ENCODE measurements at regions not wholly inside any gene's neighbourhood (a gene's known extent, or its start where the extent isn't known, plus 50 kb on each side); places are given as distances from the start of the nearest gene placed in this dataset.

DNA sequence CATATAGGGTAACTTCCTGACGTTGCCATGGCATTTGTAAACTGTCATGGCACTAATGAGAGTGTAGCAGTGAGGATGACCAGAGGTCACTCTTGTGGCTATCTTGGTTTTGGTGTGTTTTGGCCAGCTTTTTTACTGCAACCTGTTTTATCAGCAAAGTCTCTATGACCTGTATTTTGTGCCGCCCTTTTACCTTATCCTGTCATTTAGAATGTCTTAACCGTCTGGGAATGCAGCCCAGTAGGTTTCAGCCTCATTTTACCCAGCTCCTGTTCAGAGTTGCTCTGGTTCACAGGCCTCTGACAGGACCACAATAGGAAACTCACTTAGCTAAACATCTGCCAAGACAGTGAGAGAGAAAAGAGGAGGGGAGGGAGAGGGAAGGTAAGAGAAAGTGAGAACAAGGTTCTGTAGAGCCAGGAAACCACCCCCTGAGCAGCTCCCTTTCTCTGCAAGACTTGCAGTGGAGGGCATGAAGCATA lies 64.8 kb upstream of the PLEKHG3 start:
- WGBS (ENCODE audit: low lambda C conversion rate), result 47% methylated on average over 3 of the region's 3 CpGs
- POLR2A ChIA-PET, result no interaction called here

More for the DNA sequence above, 64.8 kb upstream of the PLEKHG3 start:
- Histone ChIP-seq H3K9me3 (no peaks in the 10 kb centered on the region), H3K4me2 (no peak overlapping the region), H3F3A (replicated peaks; ENCODE audit: insufficient read depth) (peaks cover 3% of the 10 kb centered on the region), H3K79me2 (ENCODE audit: insufficient read depth) (no peaks in the 10 kb centered on the region), H3K9ac (no peak overlapping the region), H4K20me1 (ENCODE audit: insufficient read depth) (no peaks in the 10 kb centered on the region), H2AFZ (ENCODE audit: low read depth) (no peak overlapping the region), H3K36me3 (replicated peaks in 1 of 2; ENCODE audit: control insufficient read depth in 1 of 2, insufficient read depth in 2 of 2, low read length in 1 of 2) (no peaks in the 10 kb centered on the region), H3K4me1 (ENCODE audit: control insufficient read depth in 1 of 2, insufficient read depth in 2 of 2, low read depth in 1 of 2, low read length in 1 of 2) (peaks cover 0 to 3% of the 10 kb centered on the region in 2 experiments; a peak in 1 of 4 replicates), H3K27me3 (ENCODE audit: insufficient read depth) (no peaks in the 10 kb centered on the region), H3K9me2 (no peaks in the 10 kb centered on the region), H3K4me3 (ENCODE audit: low read depth in 2 of 2, low read length in 1 of 2) (no peak overlapping the region), H3K27ac (ENCODE audit: low read depth in 2 of 2, low read length in 1 of 2) (no peak overlapping the region)
- no peak for DNase-seq
- no peak for TF ChIP-seq RCOR1 (IDR thresholded peaks at IDR 0.05; ENCODE audit: low read length)
- no peak for TF ChIP-seq MEF2A (IDR thresholded peaks at IDR 0.05; ENCODE audit: borderline replicate concordance, low read depth)
- TF ChIP-seq, protein P1, sequence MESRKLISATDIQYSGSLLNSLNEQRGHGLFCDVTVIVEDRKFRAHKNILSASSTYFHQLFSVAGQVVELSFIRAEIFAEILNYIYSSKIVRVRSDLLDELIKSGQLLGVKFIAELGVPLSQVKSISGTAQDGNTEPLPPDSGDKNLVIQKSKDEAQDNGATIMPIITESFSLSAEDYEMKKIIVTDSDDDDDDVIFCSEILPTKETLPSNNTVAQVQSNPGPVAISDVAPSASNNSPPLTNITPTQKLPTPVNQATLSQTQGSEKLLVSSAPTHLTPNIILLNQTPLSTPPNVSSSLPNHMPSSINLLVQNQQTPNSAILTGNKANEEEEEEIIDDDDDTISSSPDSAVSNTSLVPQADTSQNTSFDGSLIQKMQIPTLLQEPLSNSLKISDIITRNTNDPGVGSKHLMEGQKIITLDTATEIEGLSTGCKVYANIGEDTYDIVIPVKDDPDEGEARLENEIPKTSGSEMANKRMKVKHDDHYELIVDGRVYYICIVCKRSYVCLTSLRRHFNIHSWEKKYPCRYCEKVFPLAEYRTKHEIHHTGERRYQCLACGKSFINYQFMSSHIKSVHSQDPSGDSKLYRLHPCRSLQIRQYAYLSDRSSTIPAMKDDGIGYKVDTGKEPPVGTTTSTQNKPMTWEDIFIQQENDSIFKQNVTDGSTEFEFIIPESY (IDR thresholded peaks at IDR 0.05; ENCODE audit: borderline replicate concordance, low read depth), result no peak
- no peak for TF ChIP-seq FOXJ3 (CRISPR knock-in tag; IDR thresholded peaks at IDR 0.05)
- TF ChIP-seq, protein P2, sequence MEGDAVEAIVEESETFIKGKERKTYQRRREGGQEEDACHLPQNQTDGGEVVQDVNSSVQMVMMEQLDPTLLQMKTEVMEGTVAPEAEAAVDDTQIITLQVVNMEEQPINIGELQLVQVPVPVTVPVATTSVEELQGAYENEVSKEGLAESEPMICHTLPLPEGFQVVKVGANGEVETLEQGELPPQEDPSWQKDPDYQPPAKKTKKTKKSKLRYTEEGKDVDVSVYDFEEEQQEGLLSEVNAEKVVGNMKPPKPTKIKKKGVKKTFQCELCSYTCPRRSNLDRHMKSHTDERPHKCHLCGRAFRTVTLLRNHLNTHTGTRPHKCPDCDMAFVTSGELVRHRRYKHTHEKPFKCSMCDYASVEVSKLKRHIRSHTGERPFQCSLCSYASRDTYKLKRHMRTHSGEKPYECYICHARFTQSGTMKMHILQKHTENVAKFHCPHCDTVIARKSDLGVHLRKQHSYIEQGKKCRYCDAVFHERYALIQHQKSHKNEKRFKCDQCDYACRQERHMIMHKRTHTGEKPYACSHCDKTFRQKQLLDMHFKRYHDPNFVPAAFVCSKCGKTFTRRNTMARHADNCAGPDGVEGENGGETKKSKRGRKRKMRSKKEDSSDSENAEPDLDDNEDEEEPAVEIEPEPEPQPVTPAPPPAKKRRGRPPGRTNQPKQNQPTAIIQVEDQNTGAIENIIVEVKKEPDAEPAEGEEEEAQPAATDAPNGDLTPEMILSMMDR (IDR thresholded peaks at IDR 0.05), result no peak
- no peak for TF ChIP-seq YY1 (IDR thresholded peaks at IDR 0.05; ENCODE audit: low read depth)
- TF ChIP-seq TEAD4 (IDR thresholded peaks at IDR 0.05; ENCODE audit: borderline replicate concordance, insufficient read depth), result no peak
- TF ChIP-seq EZH2phosphoT487 (IDR thresholded peaks at IDR 0.05; ENCODE audit: borderline replicate concordance, low read depth), result no peak
- no peak for TF ChIP-seq TCF12 (IDR thresholded peaks at IDR 0.05)
- no peak for TF ChIP-seq GABPA (IDR thresholded peaks at IDR 0.05; ENCODE audit: low read depth)
- no peak for TF ChIP-seq EP300 (IDR thresholded peaks at IDR 0.05; ENCODE audit: borderline replicate concordance in 1 of 2, low read depth in 1 of 2, low read length in 1 of 2)
- TF ChIP-seq MXI1 (IDR thresholded peaks at IDR 0.05; ENCODE audit: low read depth, low read length), result no peak
- TF ChIP-seq, protein P3, sequence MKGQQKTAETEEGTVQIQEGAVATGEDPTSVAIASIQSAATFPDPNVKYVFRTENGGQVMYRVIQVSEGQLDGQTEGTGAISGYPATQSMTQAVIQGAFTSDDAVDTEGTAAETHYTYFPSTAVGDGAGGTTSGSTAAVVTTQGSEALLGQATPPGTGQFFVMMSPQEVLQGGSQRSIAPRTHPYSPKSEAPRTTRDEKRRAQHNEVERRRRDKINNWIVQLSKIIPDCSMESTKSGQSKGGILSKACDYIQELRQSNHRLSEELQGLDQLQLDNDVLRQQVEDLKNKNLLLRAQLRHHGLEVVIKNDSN (IDR thresholded peaks at IDR 0.05; ENCODE audit: borderline replicate concordance, low read depth), result no peak
- TF ChIP-seq FOSL2 (IDR thresholded peaks at IDR 0.05; ENCODE audit: borderline replicate concordance, low read depth), result no peak
- no peak for TF ChIP-seq POLR2AphosphoS5 (IDR thresholded peaks at IDR 0.05; ENCODE audit: low read depth, low read length)
- TF ChIP-seq RXRA (IDR thresholded peaks at IDR 0.05; ENCODE audit: borderline replicate concordance, low read depth), result no peak
- TF ChIP-seq RFX5 (IDR thresholded peaks at IDR 0.05; ENCODE audit: low read length), result no peak
- TF ChIP-seq, protein P4, sequence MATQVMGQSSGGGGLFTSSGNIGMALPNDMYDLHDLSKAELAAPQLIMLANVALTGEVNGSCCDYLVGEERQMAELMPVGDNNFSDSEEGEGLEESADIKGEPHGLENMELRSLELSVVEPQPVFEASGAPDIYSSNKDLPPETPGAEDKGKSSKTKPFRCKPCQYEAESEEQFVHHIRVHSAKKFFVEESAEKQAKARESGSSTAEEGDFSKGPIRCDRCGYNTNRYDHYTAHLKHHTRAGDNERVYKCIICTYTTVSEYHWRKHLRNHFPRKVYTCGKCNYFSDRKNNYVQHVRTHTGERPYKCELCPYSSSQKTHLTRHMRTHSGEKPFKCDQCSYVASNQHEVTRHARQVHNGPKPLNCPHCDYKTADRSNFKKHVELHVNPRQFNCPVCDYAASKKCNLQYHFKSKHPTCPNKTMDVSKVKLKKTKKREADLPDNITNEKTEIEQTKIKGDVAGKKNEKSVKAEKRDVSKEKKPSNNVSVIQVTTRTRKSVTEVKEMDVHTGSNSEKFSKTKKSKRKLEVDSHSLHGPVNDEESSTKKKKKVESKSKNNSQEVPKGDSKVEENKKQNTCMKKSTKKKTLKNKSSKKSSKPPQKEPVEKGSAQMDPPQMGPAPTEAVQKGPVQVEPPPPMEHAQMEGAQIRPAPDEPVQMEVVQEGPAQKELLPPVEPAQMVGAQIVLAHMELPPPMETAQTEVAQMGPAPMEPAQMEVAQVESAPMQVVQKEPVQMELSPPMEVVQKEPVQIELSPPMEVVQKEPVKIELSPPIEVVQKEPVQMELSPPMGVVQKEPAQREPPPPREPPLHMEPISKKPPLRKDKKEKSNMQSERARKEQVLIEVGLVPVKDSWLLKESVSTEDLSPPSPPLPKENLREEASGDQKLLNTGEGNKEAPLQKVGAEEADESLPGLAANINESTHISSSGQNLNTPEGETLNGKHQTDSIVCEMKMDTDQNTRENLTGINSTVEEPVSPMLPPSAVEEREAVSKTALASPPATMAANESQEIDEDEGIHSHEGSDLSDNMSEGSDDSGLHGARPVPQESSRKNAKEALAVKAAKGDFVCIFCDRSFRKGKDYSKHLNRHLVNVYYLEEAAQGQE (IDR thresholded peaks at IDR 0.05; ENCODE audit: low read depth, low read length), result no peak
- TF ChIP-seq TAF1 (IDR thresholded peaks at IDR 0.05; ENCODE audit: borderline replicate concordance, low read depth, low read length), result no peak
- TF ChIP-seq, protein P5, sequence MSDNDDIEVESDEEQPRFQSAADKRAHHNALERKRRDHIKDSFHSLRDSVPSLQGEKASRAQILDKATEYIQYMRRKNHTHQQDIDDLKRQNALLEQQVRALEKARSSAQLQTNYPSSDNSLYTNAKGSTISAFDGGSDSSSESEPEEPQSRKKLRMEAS (IDR thresholded peaks at IDR 0.05; ENCODE audit: low read depth), result no peak
- CTCF ChIA-PET, result interaction anchor here (0.6 to 1.5 kb wide), 5 partner anchors 53 to 209 kb away, joined by 3 to 4 read pairs (median 3); partner anchors contain the start of gene HSPA2
